Lower leg skin (tissue), 4 donors: ENCODE measurements at regions not wholly inside any gene's neighbourhood (a gene's known extent, or its start where the extent isn't known, plus 50 kb on each side); places are given as distances from the start of the nearest gene placed in this dataset.

ENCODE experiments used
- DNase-seq, 2 donors: peaks; one replicate each; pipeline ENCODE4 v3.0.0-alpha.2; 2019; ENCODE audit warnings: low spot score in 2 of 2
- H3K4me3 ChIP-seq: fragments of 200-600 bp; sonication (generic); 2 replicates; pipeline ENCODE4 v1.5.1; 2017; ENCODE audit warnings: mild to moderate bottlenecking, low read depth; ENCODE audit not compliant: poor library complexity, severe bottlenecking
- CTCF ChIP-seq, 3 donors: fragments of 450-650 bp; IDR thresholded peaks; one replicate each; pipeline ENCODE4 v1.5.1; 2016; ENCODE audit warnings: antibody characterized with exemption in 3 of 3, mild to moderate bottlenecking in 3 of 3, moderate library complexity in 2 of 3
- POLR2A ChIP-seq, 2 donors: fragments of 450-650 bp; IDR thresholded peaks; one replicate each; pipeline ENCODE4 v1.6.1; 2016 to 2017; ENCODE audit warnings: antibody characterized with exemption in 2 of 2, mild to moderate bottlenecking in 1 of 2, moderate library complexity in 1 of 2
- WGBS, 2 donors: methylation state at CpG; one replicate each; pipeline ENCODE4 v1.1.5; 2018; 5-methylcytosine and 5-hydroxymethylcytosine counted together
- intact Hi-C: fragments of 100-400 bp; cut with DNase I; formaldehyde crosslinking; loops from one replicate; pipeline ENCODE4 v1.15.0; 2023; ENCODE audit warnings: low total_unique reads

GRCh38 chr7:116446212-116446855 is 53.2 kb upstream of the CAV2 start:
- no peak overlapping the region for H3K4me3 ChIP-seq
- no peak for DNase-seq
- 71 to 75% methylated on average over 5 of the region's 5 CpGs for WGBS, 2 donors
- intact Hi-C loops: no loop called here
- TF ChIP-seq CTCF (IDR thresholded peaks at IDR 0.05) (no peak), POLR2A (IDR thresholded peaks at IDR 0.05) (no peak)

- no peak overlapping the region for H3K4me3 ChIP-seq
- TF ChIP-seq CTCF (IDR thresholded peaks at IDR 0.05): no peak
- no peak for TF ChIP-seq POLR2A (IDR thresholded peaks at IDR 0.05)
- 73 to 78% methylated on average over 2 of the region's 2 CpGs for WGBS, 2 donors
- no peak for DNase-seq
- intact Hi-C loops: no loop called here
These were observed 52.1 kb upstream of the CAV2 start for GRCh38 chr7:116447436-116447835.

GRCh38 chr7:116447966-116448839 is 51.3 kb upstream of the CAV2 start:
- 56 to 57% methylated on average over 3 of the region's 3 CpGs for WGBS, 2 donors
- no peak overlapping the region for H3K4me3 ChIP-seq
- no peak for DNase-seq
- no peak for TF ChIP-seq CTCF (IDR thresholded peaks at IDR 0.05)
- TF ChIP-seq POLR2A (IDR thresholded peaks at IDR 0.05): no peak
- intact Hi-C loops: no loop called here

- no peak for DNase-seq
- no peak for TF ChIP-seq POLR2A (IDR thresholded peaks at IDR 0.05)
- no peak for TF ChIP-seq CTCF (IDR thresholded peaks at IDR 0.05)
- H3K4me3 ChIP-seq: no peak overlapping the region
- intact Hi-C loops: no loop called here
- WGBS, 2 donors: 90% methylated on average over 4 of the region's 4 CpGs
These were observed 50.1 kb upstream of the CAV2 start for GRCh38 chr7:116449441-116449840.
